ENCODE measurements at regions not wholly inside any gene's neighbourhood (a gene's known extent, or its start where the extent isn't known, plus 50 kb on each side); places are given as distances from the start of the nearest gene placed in this dataset.

DNA sequence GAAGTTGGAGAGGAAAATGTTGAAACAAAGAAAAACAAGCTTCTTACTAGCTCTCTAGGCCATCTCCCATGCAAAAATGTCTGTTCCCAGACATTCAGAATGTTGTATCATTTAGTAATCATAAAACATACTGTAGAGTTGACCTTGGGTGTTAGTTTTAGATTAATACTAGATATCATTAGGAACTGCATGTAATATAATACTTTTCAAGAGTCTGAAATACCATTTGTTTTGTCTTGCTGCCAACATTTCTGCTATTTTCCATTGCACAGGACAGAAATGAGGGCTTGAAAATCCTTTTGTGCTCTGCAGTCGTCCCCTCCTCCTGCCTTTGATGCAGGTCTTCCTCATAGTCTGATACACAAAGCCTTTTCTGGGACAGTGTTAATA is 89.5 kb upstream of the RBMS1 start:
- TF ChIP-seq JUNB (IDR thresholded peaks at IDR 0.05; ENCODE audit: unreplicated experiment) (no peak), EZH2phosphoT487 (IDR thresholded peaks at IDR 0.05; ENCODE audit: unreplicated experiment) (no peak), NANOG (IDR thresholded peaks at IDR 0.05; ENCODE audit: borderline replicate concordance) (no peak), STAT1 (IDR thresholded peaks at IDR 0.05; ENCODE audit: unreplicated experiment) (no peak), CREB1 (CRISPR knock-in tag; IDR thresholded peaks at IDR 0.05; ENCODE audit: low read depth) (no peak), POLR2AphosphoS5 (IDR thresholded peaks at IDR 0.05; ENCODE audit: low read depth) (no peak)
- TF ChIP-seq, protein P1, sequence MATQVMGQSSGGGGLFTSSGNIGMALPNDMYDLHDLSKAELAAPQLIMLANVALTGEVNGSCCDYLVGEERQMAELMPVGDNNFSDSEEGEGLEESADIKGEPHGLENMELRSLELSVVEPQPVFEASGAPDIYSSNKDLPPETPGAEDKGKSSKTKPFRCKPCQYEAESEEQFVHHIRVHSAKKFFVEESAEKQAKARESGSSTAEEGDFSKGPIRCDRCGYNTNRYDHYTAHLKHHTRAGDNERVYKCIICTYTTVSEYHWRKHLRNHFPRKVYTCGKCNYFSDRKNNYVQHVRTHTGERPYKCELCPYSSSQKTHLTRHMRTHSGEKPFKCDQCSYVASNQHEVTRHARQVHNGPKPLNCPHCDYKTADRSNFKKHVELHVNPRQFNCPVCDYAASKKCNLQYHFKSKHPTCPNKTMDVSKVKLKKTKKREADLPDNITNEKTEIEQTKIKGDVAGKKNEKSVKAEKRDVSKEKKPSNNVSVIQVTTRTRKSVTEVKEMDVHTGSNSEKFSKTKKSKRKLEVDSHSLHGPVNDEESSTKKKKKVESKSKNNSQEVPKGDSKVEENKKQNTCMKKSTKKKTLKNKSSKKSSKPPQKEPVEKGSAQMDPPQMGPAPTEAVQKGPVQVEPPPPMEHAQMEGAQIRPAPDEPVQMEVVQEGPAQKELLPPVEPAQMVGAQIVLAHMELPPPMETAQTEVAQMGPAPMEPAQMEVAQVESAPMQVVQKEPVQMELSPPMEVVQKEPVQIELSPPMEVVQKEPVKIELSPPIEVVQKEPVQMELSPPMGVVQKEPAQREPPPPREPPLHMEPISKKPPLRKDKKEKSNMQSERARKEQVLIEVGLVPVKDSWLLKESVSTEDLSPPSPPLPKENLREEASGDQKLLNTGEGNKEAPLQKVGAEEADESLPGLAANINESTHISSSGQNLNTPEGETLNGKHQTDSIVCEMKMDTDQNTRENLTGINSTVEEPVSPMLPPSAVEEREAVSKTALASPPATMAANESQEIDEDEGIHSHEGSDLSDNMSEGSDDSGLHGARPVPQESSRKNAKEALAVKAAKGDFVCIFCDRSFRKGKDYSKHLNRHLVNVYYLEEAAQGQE (IDR thresholded peaks at IDR 0.05; ENCODE audit: unreplicated experiment), result no peak
- TF ChIP-seq, protein P2, sequence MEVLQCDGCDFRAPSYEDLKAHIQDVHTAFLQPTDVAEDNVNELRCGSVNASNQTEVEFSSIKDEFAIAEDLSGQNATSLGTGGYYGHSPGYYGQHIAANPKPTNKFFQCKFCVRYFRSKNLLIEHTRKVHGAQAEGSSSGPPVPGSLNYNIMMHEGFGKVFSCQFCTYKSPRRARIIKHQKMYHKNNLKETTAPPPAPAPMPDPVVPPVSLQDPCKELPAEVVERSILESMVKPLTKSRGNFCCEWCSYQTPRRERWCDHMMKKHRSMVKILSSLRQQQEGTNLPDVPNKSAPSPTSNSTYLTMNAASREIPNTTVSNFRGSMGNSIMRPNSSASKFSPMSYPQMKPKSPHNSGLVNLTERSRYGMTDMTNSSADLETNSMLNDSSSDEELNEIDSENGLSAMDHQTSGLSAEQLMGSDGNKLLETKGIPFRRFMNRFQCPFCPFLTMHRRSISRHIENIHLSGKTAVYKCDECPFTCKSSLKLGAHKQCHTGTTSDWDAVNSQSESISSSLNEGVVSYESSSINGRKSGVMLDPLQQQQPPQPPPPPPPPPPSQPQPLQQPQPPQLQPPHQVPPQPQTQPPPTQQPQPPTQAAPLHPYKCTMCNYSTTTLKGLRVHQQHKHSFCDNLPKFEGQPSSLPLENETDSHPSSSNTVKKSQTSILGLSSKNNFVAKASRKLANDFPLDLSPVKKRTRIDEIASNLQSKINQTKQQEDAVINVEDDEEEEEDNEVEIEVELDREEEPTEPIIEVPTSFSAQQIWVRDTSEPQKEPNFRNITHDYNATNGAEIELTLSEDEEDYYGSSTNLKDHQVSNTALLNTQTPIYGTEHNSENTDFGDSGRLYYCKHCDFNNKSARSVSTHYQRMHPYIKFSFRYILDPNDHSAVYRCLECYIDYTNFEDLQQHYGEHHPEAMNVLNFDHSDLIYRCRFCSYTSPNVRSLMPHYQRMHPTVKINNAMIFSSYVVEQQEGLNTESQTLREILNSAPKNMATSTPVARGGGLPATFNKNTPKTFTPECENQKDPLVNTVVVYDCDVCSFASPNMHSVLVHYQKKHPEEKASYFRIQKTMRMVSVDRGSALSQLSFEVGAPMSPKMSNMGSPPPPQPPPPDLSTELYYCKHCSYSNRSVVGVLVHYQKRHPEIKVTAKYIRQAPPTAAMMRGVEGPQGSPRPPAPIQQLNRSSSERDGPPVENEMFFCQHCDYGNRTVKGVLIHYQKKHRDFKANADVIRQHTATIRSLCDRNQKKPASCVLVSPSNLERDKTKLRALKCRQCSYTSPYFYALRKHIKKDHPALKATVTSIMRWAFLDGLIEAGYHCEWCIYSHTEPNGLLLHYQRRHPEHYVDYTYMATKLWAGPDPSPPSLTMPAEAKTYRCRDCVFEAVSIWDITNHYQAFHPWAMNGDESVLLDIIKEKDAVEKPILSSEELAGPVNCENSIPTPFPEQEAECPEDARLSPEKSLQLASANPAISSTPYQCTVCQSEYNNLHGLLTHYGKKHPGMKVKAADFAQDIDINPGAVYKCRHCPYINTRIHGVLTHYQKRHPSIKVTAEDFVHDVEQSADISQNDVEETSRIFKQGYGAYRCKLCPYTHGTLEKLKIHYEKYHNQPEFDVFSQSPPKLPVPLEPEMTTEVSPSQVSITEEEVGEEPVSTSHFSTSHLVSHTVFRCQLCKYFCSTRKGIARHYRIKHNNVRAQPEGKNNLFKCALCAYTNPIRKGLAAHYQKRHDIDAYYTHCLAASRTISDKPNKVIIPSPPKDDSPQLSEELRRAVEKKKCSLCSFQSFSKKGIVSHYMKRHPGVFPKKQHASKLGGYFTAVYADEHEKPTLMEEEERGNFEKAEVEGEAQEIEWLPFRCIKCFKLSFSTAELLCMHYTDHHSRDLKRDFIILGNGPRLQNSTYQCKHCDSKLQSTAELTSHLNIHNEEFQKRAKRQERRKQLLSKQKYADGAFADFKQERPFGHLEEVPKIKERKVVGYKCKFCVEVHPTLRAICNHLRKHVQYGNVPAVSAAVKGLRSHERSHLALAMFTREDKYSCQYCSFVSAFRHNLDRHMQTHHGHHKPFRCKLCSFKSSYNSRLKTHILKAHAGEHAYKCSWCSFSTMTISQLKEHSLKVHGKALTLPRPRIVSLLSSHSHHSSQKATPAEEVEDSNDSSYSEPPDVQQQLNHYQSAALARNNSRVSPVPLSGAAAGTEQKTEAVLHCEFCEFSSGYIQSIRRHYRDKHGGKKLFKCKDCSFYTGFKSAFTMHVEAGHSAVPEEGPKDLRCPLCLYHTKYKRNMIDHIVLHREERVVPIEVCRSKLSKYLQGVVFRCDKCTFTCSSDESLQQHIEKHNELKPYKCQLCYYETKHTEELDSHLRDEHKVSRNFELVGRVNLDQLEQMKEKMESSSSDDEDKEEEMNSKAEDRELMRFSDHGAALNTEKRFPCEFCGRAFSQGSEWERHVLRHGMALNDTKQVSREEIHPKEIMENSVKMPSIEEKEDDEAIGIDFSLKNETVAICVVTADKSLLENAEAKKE (CRISPR knock-in tag; IDR thresholded peaks at IDR 0.05), result no peak
- Histone ChIP-seq H3K4me1 (ENCODE audit: insufficient read depth) (peaks cover 21% of the 10 kb centered on the region), H3K36me3 (ENCODE audit: insufficient read depth) (no peaks in the 10 kb centered on the region), H4K20me1 (replicated peaks; ENCODE audit: insufficient read depth) (no peaks in the 10 kb centered on the region), H3K79me2 (replicated peaks; ENCODE audit: insufficient read depth) (no peaks in the 10 kb centered on the region), H3K27ac (ENCODE audit: low read depth) (peak overlapping the region; percentile 6; the same call in 1 of the 2 replicates), H3K9me2 (ENCODE audit: insufficient read depth) (peaks cover 4% of the 10 kb centered on the region; the same call in 1 of the 2 replicates), H3K4me3 (no peak overlapping the region), H3F3A (replicated peaks; ENCODE audit: low read depth) (no peaks in the 10 kb centered on the region), H3K27me3 (ENCODE audit: insufficient read depth) (no peaks in the 10 kb centered on the region), H2AFZ (no peak overlapping the region), H3K4me2 (0 out of 2 replicates have a peak overlapping the region, but pooled peaks have one; percentile 3)
- Mint-ChIP-seq H3K9me3 (no peaks in the 10 kb centered on the region; the same call in 2 of the 3 replicates), H3K36me3 (ENCODE audit: low read depth) (no peaks in the 10 kb centered on the region; the same call in 2 of the 3 replicates), H3K27ac (peak overlapping the region; percentile 92), H3K4me1 (peaks cover 37% of the 10 kb centered on the region), H3K4me3 (no peak overlapping the region), H3K27me3 (ENCODE audit: insufficient read depth, low read depth, poor library complexity) (no peaks in the 10 kb centered on the region)
- no peak for DNase-seq (ENCODE audit: low spot score)
- no peak for ATAC-seq
